ENCODE measurements at regions not wholly inside any gene's neighbourhood (a gene's known extent, or its start where the extent isn't known, plus 50 kb on each side); places are given as distances from the start of the nearest gene placed in this dataset.

DNA sequence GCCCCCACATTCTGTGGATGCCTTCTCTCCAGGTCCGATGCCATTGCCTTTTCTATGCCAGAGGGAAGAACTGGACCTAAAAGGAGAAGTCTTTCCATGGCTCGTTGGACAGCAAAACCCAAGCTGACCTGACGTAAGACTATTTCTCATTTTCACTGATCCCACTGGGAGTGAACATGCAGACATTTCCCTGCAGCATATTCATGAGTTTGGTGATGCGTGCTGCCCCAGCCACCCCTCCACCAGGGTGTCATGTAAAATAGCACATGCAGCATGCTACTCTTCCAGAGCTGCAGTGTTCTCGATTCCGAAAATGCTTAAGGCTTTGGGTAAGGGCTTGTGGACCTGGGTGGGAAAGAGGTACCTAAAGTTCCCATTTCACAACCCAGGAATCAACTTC is 221.2 kb downstream of the UXS1 start:
- no peak for TF ChIP-seq POLR2AphosphoS5 (IDR thresholded peaks at IDR 0.05; ENCODE audit: low read depth)
- TF ChIP-seq, protein P1, sequence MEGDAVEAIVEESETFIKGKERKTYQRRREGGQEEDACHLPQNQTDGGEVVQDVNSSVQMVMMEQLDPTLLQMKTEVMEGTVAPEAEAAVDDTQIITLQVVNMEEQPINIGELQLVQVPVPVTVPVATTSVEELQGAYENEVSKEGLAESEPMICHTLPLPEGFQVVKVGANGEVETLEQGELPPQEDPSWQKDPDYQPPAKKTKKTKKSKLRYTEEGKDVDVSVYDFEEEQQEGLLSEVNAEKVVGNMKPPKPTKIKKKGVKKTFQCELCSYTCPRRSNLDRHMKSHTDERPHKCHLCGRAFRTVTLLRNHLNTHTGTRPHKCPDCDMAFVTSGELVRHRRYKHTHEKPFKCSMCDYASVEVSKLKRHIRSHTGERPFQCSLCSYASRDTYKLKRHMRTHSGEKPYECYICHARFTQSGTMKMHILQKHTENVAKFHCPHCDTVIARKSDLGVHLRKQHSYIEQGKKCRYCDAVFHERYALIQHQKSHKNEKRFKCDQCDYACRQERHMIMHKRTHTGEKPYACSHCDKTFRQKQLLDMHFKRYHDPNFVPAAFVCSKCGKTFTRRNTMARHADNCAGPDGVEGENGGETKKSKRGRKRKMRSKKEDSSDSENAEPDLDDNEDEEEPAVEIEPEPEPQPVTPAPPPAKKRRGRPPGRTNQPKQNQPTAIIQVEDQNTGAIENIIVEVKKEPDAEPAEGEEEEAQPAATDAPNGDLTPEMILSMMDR (IDR thresholded peaks at IDR 0.05; ENCODE audit: insufficient read depth, low read length): no peak
- TF ChIP-seq GABPA (IDR thresholded peaks at IDR 0.05; ENCODE audit: low read depth): no peak
- no peak for TF ChIP-seq REST (IDR thresholded peaks at IDR 0.05; ENCODE audit: insufficient replicate concordance, low read depth)
- no peak for TF ChIP-seq SPI1 (IDR thresholded peaks at IDR 0.05; ENCODE audit: borderline replicate concordance, low read depth)
- Histone ChIP-seq H3K4me3 (replicated peaks; ENCODE audit: insufficient read depth, low read length) (no peak overlapping the region), H3K27ac (replicated peaks) (no peak overlapping the region), H3K27me3 (ENCODE audit: insufficient read depth, poor library complexity, severe bottlenecking) (no peaks in the 10 kb centered on the region)
- no peak for DNase-seq (ENCODE audit: low read depth in 1 of 2, low spot score in 1 of 2)

DNA sequence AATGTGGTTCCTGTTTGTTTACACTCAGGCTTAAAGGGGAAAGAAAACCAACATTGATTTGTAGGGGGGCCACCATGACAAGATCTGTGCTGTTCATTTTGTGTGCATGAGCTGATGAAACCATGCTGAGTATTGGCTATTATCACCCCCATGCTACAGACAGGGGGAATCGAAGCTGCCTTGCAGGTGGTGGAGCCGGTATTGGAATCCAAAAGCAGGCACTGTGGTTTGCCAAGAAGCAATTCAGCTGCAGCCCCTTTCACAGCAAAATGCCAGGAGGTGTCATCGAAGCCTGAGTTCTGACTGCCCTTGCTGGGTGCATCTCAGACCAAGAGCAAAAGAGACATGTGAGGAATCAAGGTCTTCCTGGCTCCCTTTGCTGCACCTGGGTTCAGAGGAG is 221.9 kb downstream of the UXS1 start:
- H3K4me3 ChIP-seq (replicated peaks; ENCODE audit: insufficient read depth, low read length): no peak overlapping the region
- no peaks in the 10 kb centered on the region for H3K27me3 ChIP-seq (ENCODE audit: insufficient read depth, poor library complexity, severe bottlenecking)
- DNase-seq (ENCODE audit: low read depth in 1 of 2, low spot score in 1 of 2): no peak
- no peak overlapping the region for H3K27ac ChIP-seq (replicated peaks)
- TF ChIP-seq POLR2AphosphoS5 (IDR thresholded peaks at IDR 0.05; ENCODE audit: low read depth): no peak
- no peak for TF ChIP-seq REST (IDR thresholded peaks at IDR 0.05; ENCODE audit: insufficient replicate concordance, low read depth)
- TF ChIP-seq, protein P1 (IDR thresholded peaks at IDR 0.05; ENCODE audit: insufficient read depth, low read length): no peak
- no peak for TF ChIP-seq SPI1 (IDR thresholded peaks at IDR 0.05; ENCODE audit: borderline replicate concordance, low read depth)
- TF ChIP-seq GABPA (IDR thresholded peaks at IDR 0.05; ENCODE audit: low read depth): no peak

DNA sequence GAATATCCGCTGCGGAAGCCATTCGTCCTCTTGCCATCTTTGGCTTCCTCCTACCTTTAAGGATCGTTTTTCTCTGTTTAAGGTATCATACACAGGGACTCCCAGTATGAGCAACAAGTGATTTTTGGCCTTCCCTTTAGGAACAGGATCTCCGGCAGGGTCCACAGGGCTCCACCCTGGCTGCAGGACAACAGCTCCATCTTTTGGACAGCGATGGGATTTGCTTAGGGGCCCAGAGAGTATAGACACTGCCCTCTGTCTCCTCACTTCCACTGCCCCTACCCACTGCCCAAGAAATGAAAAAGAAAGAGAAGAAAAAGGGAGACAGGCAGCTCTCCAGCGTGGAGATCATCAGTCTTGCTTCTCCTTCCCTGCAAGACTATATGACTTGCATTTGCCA is 224.5 kb downstream of the UXS1 start:
- DNase-seq (ENCODE audit: low read depth in 1 of 2, low spot score in 1 of 2): peak in 1 of 2 experiments; percentile 21
- Histone ChIP-seq H3K4me3 (replicated peaks; ENCODE audit: insufficient read depth, low read length) (no peak overlapping the region), H3K27ac (replicated peaks) (no peak overlapping the region), H3K27me3 (ENCODE audit: insufficient read depth, poor library complexity, severe bottlenecking) (no peaks in the 10 kb centered on the region)
- no peak for TF ChIP-seq GABPA (IDR thresholded peaks at IDR 0.05; ENCODE audit: low read depth)
- TF ChIP-seq, protein P1 (IDR thresholded peaks at IDR 0.05; ENCODE audit: insufficient read depth, low read length): peak; percentile 22

DNA sequence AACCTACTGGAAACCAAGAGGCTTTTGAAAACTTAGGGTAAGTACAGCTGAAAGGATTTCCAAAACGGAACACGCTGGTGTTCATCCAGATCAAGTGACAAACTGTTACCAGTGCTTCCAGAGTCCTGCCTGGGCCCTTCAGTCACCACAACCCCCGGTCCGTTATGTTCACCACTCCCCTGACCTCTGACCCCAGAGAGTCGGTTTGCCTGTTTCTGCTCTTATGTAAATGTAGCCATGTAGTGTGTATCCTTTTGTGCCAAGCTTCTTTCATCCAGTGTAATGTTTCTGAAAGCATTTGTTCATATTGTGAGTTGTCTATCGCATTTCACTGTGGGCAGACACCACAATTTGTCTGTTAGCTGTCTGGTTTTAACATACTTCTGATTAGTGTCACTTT is 217.5 kb downstream of the NCK2 start:
- Histone ChIP-seq H3K27ac (replicated peaks) (no peak overlapping the region), H3K27me3 (ENCODE audit: insufficient read depth, poor library complexity, severe bottlenecking) (no peaks in the 10 kb centered on the region), H3K4me3 (replicated peaks; ENCODE audit: insufficient read depth, low read length) (no peak overlapping the region)
- DNase-seq (ENCODE audit: low read depth in 1 of 2, low spot score in 1 of 2): no peak
- TF ChIP-seq, protein P1 (IDR thresholded peaks at IDR 0.05; ENCODE audit: insufficient read depth, low read length): no peak
- TF ChIP-seq REST (IDR thresholded peaks at IDR 0.05; ENCODE audit: insufficient replicate concordance, low read depth): no peak
- no peak for TF ChIP-seq GABPA (IDR thresholded peaks at IDR 0.05; ENCODE audit: low read depth)
- no peak for TF ChIP-seq POLR2AphosphoS5 (IDR thresholded peaks at IDR 0.05; ENCODE audit: low read depth)
- TF ChIP-seq SPI1 (IDR thresholded peaks at IDR 0.05; ENCODE audit: borderline replicate concordance, low read depth): no peak
